Astrocyte of the hippocampus (primary cell): ENCODE measurements at regions not wholly inside any gene's neighbourhood (a gene's known extent, or its start where the extent isn't known, plus 50 kb on each side); places are given as distances from the start of the nearest gene placed in this dataset.
A peak's percentile ranks its signal among the peaks of the same experiment; 100 is the strongest.
"Not testable (repeated sequence)": the region's sequence is repeated elsewhere in the genome, so short reads cannot be mapped to it uniquely, and the experiment has no call there.

ENCODE experiments used
- DNase-seq: peaks from one replicate; pipeline ENCODE4 v3.0.0; 2011; ENCODE audit warnings: low read depth, low spot score

- DNase-seq = no peak
Measured at GRCh38 chr16:73413830-73414190, 365.9 kb upstream of the ZFHX3 start.

GRCh38 chr16:73413091-73413829, 365.3 kb upstream of the ZFHX3 start:
- DNase-seq = no peak

GRCh38 chr16:73412416-73412815, 364.5 kb upstream of the ZFHX3 start:
- DNase-seq = no peak

GRCh38 chr16:73408716-73409115, 360.8 kb upstream of the ZFHX3 start:
- DNase-seq = no peak

- no peak for DNase-seq
Measured at GRCh38 chr16:73408311-73408710, 360.4 kb upstream of the ZFHX3 start.

- DNase-seq = no peak
Measured at GRCh38 chr16:73405851-73406250, 357.9 kb upstream of the ZFHX3 start.

- DNase-seq = no peak
Measured at GRCh38 chr16:73404001-73404400, 356.1 kb upstream of the ZFHX3 start.

GRCh38 chr16:73403291-73403690, 355.4 kb upstream of the ZFHX3 start:
- no peak for DNase-seq

GRCh38 chr16:73400951-73401350, 353.0 kb upstream of the ZFHX3 start:
- no peak for DNase-seq

GRCh38 chr16:73399997-73400396, 352.1 kb upstream of the ZFHX3 start:
- no peak for DNase-seq

GRCh38 chr16:73399486-73399885, 351.6 kb upstream of the ZFHX3 start:
- DNase-seq = no peak

- not testable (repeated sequence) for DNase-seq
Measured at GRCh38 chr16:73398604-73399003, 350.7 kb upstream of the ZFHX3 start.

- no peak for DNase-seq
Measured at GRCh38 chr16:73396556-73396955, 348.6 kb upstream of the ZFHX3 start.

- peak; percentile 65 for DNase-seq
Measured at GRCh38 chr16:73390936-73391335, 343.0 kb upstream of the ZFHX3 start.

GRCh38 chr16:73390491-73390890, 342.6 kb upstream of the ZFHX3 start:
- no peak for DNase-seq

GRCh38 chr16:73389085-73389484, 341.2 kb upstream of the ZFHX3 start:
- DNase-seq = peak; percentile 32

GRCh38 chr16:73387979-73388378, 340.1 kb upstream of the ZFHX3 start:
- no peak for DNase-seq

GRCh38 chr16:73385696-73386095, 337.8 kb upstream of the ZFHX3 start:
- DNase-seq = no peak

- DNase-seq = no peak
Measured at GRCh38 chr16:73384506-73385089, 336.7 kb upstream of the ZFHX3 start.

GRCh38 chr16:73383988-73384365, 336.0 kb upstream of the ZFHX3 start:
- DNase-seq = no peak

- no peak for DNase-seq
Measured at GRCh38 chr16:73383195-73383987, 335.5 kb upstream of the ZFHX3 start.

- DNase-seq = no peak
Measured at GRCh38 chr16:73378471-73378870, 330.5 kb upstream of the ZFHX3 start.
